Sigmoid colon (tissue), 4 donors: ENCODE measurements at regions not wholly inside any gene's neighbourhood (a gene's known extent, or its start where the extent isn't known, plus 50 kb on each side); places are given as distances from the start of the nearest gene placed in this dataset.

ENCODE experiments used
- POLR2AphosphoS5 ChIP-seq, 4 donors: sonication (generic); formaldehyde crosslinking; IDR thresholded peaks; one replicate each; pipeline ENCODE4 v1.6.1; 2017; ENCODE audit warnings: antibody characterized with exemption in 4 of 4
- TF ChIP-seq, protein P1 (sequence below), 4 experiments: fragments of 450-650 bp in 3 of 4; fragments of 200-600 bp in 1 of 4; IDR thresholded peaks; one replicate each; pipeline ENCODE4 v1.5.1; 2016 to 2019; ENCODE audit warnings: antibody characterized with exemption in 4 of 4, mild to moderate bottlenecking in 3 of 4, moderate library complexity in 2 of 4

DNA sequence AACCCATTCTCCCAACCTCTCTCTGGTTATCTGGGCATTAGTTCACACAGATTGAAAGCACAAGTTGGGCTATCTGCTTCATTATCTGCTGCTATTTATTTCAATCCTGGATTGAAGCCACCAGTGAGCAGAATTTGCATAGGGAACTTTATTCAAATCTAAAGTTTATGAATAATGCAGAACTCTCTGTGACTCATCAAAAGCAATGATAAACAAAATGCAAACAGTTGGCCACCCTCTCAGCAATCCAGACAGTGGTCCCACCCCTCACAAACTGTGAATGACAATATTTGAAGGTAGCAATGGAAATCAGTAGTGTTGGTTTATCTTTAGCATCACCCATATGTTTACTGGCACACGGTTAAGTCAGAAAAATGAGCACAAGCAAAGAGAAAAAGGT lies 106.8 kb upstream of the TMEM178A start:
- no peak for TF ChIP-seq POLR2AphosphoS5 (IDR thresholded peaks at IDR 0.05)
- TF ChIP-seq, protein P1, sequence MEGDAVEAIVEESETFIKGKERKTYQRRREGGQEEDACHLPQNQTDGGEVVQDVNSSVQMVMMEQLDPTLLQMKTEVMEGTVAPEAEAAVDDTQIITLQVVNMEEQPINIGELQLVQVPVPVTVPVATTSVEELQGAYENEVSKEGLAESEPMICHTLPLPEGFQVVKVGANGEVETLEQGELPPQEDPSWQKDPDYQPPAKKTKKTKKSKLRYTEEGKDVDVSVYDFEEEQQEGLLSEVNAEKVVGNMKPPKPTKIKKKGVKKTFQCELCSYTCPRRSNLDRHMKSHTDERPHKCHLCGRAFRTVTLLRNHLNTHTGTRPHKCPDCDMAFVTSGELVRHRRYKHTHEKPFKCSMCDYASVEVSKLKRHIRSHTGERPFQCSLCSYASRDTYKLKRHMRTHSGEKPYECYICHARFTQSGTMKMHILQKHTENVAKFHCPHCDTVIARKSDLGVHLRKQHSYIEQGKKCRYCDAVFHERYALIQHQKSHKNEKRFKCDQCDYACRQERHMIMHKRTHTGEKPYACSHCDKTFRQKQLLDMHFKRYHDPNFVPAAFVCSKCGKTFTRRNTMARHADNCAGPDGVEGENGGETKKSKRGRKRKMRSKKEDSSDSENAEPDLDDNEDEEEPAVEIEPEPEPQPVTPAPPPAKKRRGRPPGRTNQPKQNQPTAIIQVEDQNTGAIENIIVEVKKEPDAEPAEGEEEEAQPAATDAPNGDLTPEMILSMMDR (IDR thresholded peaks at IDR 0.05) = no peak
